NOMO-1 treated with dmso at 0.1 percent for 144 hours (cell line): ENCODE measurements at regions not wholly inside any gene's neighbourhood (a gene's known extent, or its start where the extent isn't known, plus 50 kb on each side); places are given as distances from the start of the nearest gene placed in this dataset.

Experiments
- DNase-seq: peaks from one replicate; lab custom pipeline; 2025; ENCODE audit not compliant: unreplicated experiment; lab: John Stamatoyannopoulos, UW

- no peak for DNase-seq
Observed at GRCh38 chr12:93151079-93151762, 222.1 kb upstream of the EEA1 start.

GRCh38 chr12:93152617-93153016, 223.5 kb upstream of the EEA1 start:
- no peak for DNase-seq

- no peak for DNase-seq
Observed at GRCh38 chr12:93153321-93153720, 224.2 kb upstream of the EEA1 start.

- DNase-seq, result no peak
Observed at GRCh38 chr12:93154096-93154728, 223.5 kb upstream of the NUDT4 start.

GRCh38 chr12:93154753-93155480, 222.8 kb upstream of the NUDT4 start:
- DNase-seq, result no peak

GRCh38 chr12:93156086-93156716, 221.5 kb upstream of the NUDT4 start:
- DNase-seq, result no peak

- DNase-seq, result no peak
Observed at GRCh38 chr12:93157279-93157678, 220.4 kb upstream of the NUDT4 start.

GRCh38 chr12:93158065-93158843, 219.5 kb upstream of the NUDT4 start:
- DNase-seq, result no peak

- DNase-seq, result no peak
Observed at GRCh38 chr12:93163260-93164036, 214.3 kb upstream of the NUDT4 start.

- no peak for DNase-seq
Observed at GRCh38 chr12:93164103-93164880, 213.4 kb upstream of the NUDT4 start.

GRCh38 chr12:93165384-93165932, 212.3 kb upstream of the NUDT4 start:
- DNase-seq, result no peak

GRCh38 chr12:93166541-93167307, 211.0 kb upstream of the NUDT4 start:
- DNase-seq, result no peak

GRCh38 chr12:93167331-93167730, 210.4 kb upstream of the NUDT4 start:
- no peak for DNase-seq

- no peak for DNase-seq
Observed at GRCh38 chr12:93167841-93168492, 209.8 kb upstream of the NUDT4 start.

GRCh38 chr12:93168751-93169150, 209.0 kb upstream of the NUDT4 start:
- no peak for DNase-seq

GRCh38 chr12:93169536-93169935, 208.2 kb upstream of the NUDT4 start:
- no peak for DNase-seq

GRCh38 chr12:93170928-93171327, 206.8 kb upstream of the NUDT4 start:
- no peak for DNase-seq
